OCI-LY7 (cell line): ENCODE measurements at regions not wholly inside any gene's neighbourhood (a gene's known extent, or its start where the extent isn't known, plus 50 kb on each side); places are given as distances from the start of the nearest gene placed in this dataset.

Source experiments
- BruUV-seq: library from RNA; stranded (reverse); fragments of 400-500 nt; replicated peaks from 2 replicates; lab custom pipeline; 2021; lab: Mats Ljungman, UMichigan
- CTCF ChIA-PET: fragments of 300-600 bp; sonication (Branson Sonifier 250); formaldehyde crosslinking; loops from one replicate; lab custom pipeline; 2022; ENCODE audit warnings: antibody characterized with exemption; ENCODE audit not compliant: unreplicated experiment; lab: Charles Lee
- POLR2A ChIA-PET: fragments of 300-600 bp; sonication (Branson Sonifier 250); formaldehyde crosslinking; loops from one replicate; lab custom pipeline; 2022; ENCODE audit warnings: antibody characterized with exemption; lab: Charles Lee
- DNase-seq: peaks from one replicate; pipeline ENCODE4 v3.0.0-alpha.2; 2015; ENCODE audit warnings: low spot score
- H2AFZ ChIP-seq: fragments of 200-600 bp; sonication (generic), shearing (Covaris generic); 2 replicates; pipeline ENCODE4 v1.6.1; 2014; ENCODE audit warnings: mild to moderate bottlenecking, antibody characterized with exemption, low read length, moderate library complexity
- H3K27ac ChIP-seq: fragments of 200-600 bp; sonication (generic); 2 replicates; pipeline ENCODE4 v1.5.1; 2014; ENCODE audit warnings: mixed run types, low read depth, mild to moderate bottlenecking, moderate library complexity, low read length, inconsistent platforms; ENCODE audit not compliant: poor library complexity, severe bottlenecking
- H3K36me3 ChIP-seq: fragments of 200-600 bp; sonication (generic); 2 replicates; pipeline ENCODE4 v1.6.1; 2014; ENCODE audit warnings: mild to moderate bottlenecking, antibody characterized with exemption, low read length, moderate library complexity, mixed read lengths; ENCODE audit not compliant: insufficient read depth
- H3K4me1 ChIP-seq: fragments of 200-600 bp; sonication (generic); 2 replicates; pipeline ENCODE4 v1.5.1; 2014; ENCODE audit warnings: mild to moderate bottlenecking, low read length; ENCODE audit not compliant: insufficient read depth, poor library complexity, severe bottlenecking
- H3K4me2 ChIP-seq: fragments of 200-600 bp; sonication (generic); 2 replicates; pipeline ENCODE4 v1.6.1; 2014; ENCODE audit warnings: mild to moderate bottlenecking, low read length
- H3K4me3 ChIP-seq: fragments of 200-600 bp; sonication (generic); 2 replicates; pipeline ENCODE4 v1.5.1; 2014; ENCODE audit warnings: mild to moderate bottlenecking, low read depth, low read length; ENCODE audit not compliant: poor library complexity, severe bottlenecking
- H3K79me2 ChIP-seq: fragments of 200-600 bp; sonication (generic); 2 replicates; pipeline ENCODE4 v1.6.1; 2016; ENCODE audit warnings: low read depth, mild to moderate bottlenecking, low read length, moderate library complexity, mixed read lengths; ENCODE audit not compliant: insufficient read depth
- H3K9me2 ChIP-seq: fragments of 200-600 bp; sonication (generic); 2 replicates; pipeline ENCODE4 v1.6.1; 2016; ENCODE audit warnings: mild to moderate bottlenecking, low read length, mixed read lengths; ENCODE audit not compliant: insufficient read depth
- H3K9me3 ChIP-seq: fragments of 200-600 bp; sonication (generic); 2 replicates; pipeline ENCODE4 v1.6.1; 2014; ENCODE audit warnings: mild to moderate bottlenecking, mixed run types, low read length, mixed read lengths
- H4K20me1 ChIP-seq: fragments of 200-600 bp; sonication (generic); 2 replicates; pipeline ENCODE4 v1.6.1; 2014; ENCODE audit warnings: mild to moderate bottlenecking, antibody characterized with exemption, low read length, moderate library complexity, mixed read lengths; ENCODE audit not compliant: insufficient read depth
- EZH2phosphoT487 ChIP-seq: fragments of 200-600 bp; sonication (generic); IDR thresholded peaks from 2 replicates; pipeline ENCODE4 v1.6.1; 2018; ENCODE audit warnings: low read depth, borderline replicate concordance, mild to moderate bottlenecking, mixed run types, antibody characterized with exemption, low read length, moderate library complexity, mixed read lengths
- intact Hi-C: fragments of 100-400 bp; cut with micrococcal nuclease; formaldehyde crosslinking; loops from one replicate; pipeline ENCODE4 v1.10.0; 2022; ENCODE audit not compliant: unreplicated experiment
- TF ChIP-seq, protein P1 (sequence below): fragments of 200-600 bp; sonication (generic); conservative IDR thresholded peaks from 2 replicates; pipeline ENCODE4 v1.5.1; 2014; ENCODE audit warnings: mild to moderate bottlenecking, antibody characterized with exemption, low read length, moderate library complexity, mixed read lengths

DNA sequence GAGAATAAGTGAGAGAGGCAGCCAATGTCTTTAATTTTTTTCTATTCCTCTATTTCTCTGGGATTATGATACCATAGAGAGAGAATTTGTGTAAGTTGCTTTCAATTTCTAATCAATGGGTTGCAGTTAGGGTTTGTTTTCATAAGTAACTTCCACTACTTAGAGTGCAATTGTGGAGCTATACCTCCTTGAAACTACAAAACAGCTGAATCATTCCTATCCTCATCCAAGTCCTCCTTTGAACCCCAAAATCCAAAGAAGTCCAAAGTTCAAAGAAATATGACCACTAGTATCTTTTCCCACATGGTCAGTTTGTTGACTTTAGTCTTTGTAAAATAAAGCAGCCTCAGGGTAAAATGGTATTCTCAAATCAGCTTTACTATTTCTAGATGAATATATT, 1085.4 kb upstream of the INTU start:
- no peak for DNase-seq
- ChIA-PET CTCF (no interaction called here), POLR2A (no interaction called here)
- H3K9me3 ChIP-seq: no peaks in the 10 kb centered on the region
- TF ChIP-seq EZH2phosphoT487: no peak
- TF ChIP-seq, protein P1, sequence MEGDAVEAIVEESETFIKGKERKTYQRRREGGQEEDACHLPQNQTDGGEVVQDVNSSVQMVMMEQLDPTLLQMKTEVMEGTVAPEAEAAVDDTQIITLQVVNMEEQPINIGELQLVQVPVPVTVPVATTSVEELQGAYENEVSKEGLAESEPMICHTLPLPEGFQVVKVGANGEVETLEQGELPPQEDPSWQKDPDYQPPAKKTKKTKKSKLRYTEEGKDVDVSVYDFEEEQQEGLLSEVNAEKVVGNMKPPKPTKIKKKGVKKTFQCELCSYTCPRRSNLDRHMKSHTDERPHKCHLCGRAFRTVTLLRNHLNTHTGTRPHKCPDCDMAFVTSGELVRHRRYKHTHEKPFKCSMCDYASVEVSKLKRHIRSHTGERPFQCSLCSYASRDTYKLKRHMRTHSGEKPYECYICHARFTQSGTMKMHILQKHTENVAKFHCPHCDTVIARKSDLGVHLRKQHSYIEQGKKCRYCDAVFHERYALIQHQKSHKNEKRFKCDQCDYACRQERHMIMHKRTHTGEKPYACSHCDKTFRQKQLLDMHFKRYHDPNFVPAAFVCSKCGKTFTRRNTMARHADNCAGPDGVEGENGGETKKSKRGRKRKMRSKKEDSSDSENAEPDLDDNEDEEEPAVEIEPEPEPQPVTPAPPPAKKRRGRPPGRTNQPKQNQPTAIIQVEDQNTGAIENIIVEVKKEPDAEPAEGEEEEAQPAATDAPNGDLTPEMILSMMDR: no peak
- H2AFZ ChIP-seq: no peak overlapping the region
- H3K4me1 ChIP-seq: no peaks in the 10 kb centered on the region
- no peaks in the 10 kb centered on the region for H4K20me1 ChIP-seq
- intact Hi-C loops: no loop called here
- no peak overlapping the region for H3K4me3 ChIP-seq
- H3K9me2 ChIP-seq: no peaks in the 10 kb centered on the region
- no peak overlapping the region for H3K4me2 ChIP-seq
- BruUV-seq: no TSS peak
- no peaks in the 10 kb centered on the region for H3K79me2 ChIP-seq
- H3K36me3 ChIP-seq: no peaks in the 10 kb centered on the region
- no peak overlapping the region for H3K27ac ChIP-seq

DNA sequence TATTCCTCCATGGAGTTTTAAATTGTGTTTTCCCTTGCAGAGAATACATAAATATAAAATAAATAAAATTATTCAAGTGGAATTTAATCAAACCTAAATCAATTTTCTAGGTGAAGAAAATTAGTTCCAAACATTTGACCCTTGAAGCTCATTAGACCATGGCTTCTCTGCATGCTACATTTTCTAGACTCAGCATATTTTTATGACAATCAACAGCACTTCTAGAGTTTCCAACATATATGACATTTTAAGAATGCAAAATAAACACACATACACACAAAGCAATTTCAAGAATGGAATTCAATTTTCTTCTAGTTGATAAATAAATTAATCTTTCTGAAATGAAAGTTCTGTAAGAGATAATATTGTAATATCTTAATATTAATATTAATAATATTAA, 1083.9 kb upstream of the INTU start:
- BruUV-seq: no TSS peak
- Histone ChIP-seq H3K9me2 (no peaks in the 10 kb centered on the region), H3K36me3 (no peaks in the 10 kb centered on the region), H3K79me2 (no peaks in the 10 kb centered on the region), H3K4me1 (no peaks in the 10 kb centered on the region), H3K4me3 (no peak overlapping the region), H3K9me3 (no peaks in the 10 kb centered on the region), H3K27ac (no peak overlapping the region), H3K4me2 (no peak overlapping the region), H4K20me1 (no peaks in the 10 kb centered on the region), H2AFZ (no peak overlapping the region)
- no peak for DNase-seq
- intact Hi-C loops: no loop called here
- TF ChIP-seq, protein P1: no peak
- no peak for TF ChIP-seq EZH2phosphoT487
- POLR2A ChIA-PET: no interaction called here
- CTCF ChIA-PET: no interaction called here

DNA sequence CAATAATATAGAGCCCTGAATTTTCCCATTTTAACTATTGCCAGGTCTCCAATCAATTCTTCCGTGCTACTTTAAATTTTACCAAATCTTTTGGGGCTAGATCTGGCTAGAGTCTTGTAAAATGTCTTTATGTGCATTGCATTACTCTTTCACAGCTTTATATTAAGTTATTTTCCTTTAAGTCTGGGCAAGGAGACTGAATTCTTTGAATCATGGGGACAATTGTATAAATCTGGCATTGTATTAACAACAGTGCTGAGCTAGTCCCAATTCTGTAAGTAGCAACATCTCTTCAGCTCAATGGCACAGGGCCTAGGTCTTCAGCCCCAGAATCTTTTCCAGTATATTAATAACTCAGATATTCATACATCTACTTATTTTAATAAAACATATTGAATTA, 1080.4 kb upstream of the INTU start:
- TF ChIP-seq, protein P1: no peak
- TF ChIP-seq EZH2phosphoT487: no peak
- H3K4me3 ChIP-seq: no peak overlapping the region
- intact Hi-C loops: no loop called here
- H3K36me3 ChIP-seq: no peaks in the 10 kb centered on the region
- no peak overlapping the region for H3K27ac ChIP-seq
- H3K4me1 ChIP-seq: no peaks in the 10 kb centered on the region
- no peak overlapping the region for H2AFZ ChIP-seq
- no peak for DNase-seq
- H3K4me2 ChIP-seq: no peak overlapping the region
- ChIA-PET CTCF (no interaction called here), POLR2A (interaction anchor here (1.1 to 1.5 kb wide), 3 partner anchors 9 to 19 kb away, joined by 3 to 4 read pairs (median 3); no protein-coding TSS in a partner anchor)
- H4K20me1 ChIP-seq: no peaks in the 10 kb centered on the region
- H3K9me3 ChIP-seq: no peaks in the 10 kb centered on the region
- H3K9me2 ChIP-seq: no peaks in the 10 kb centered on the region
- no TSS peak for BruUV-seq
- H3K79me2 ChIP-seq: no peaks in the 10 kb centered on the region
